Muscle layer of duodenum (tissue), 2 donors: ENCODE measurements at regions not wholly inside any gene's neighbourhood (a gene's known extent, or its start where the extent isn't known, plus 50 kb on each side); places are given as distances from the start of the nearest gene placed in this dataset.

Experiments used
- H3K27ac ChIP-seq: one replicate; pipeline ENCODE4 v1.7.0; 2013; ENCODE audit warnings: mild to moderate bottlenecking, low read length
- H3K27me3 ChIP-seq: one replicate; pipeline ENCODE4 v1.7.0; 2013; ENCODE audit warnings: low read depth, mild to moderate bottlenecking, control low read depth, low read length
- H3K36me3 ChIP-seq, 2 donors: one replicate each; pipeline ENCODE4 v1.7.0; 2013; ENCODE audit warnings: low read length in 2 of 2, control low read depth in 1 of 2, mild to moderate bottlenecking in 1 of 2; ENCODE audit not compliant: insufficient read depth in 2 of 2, control insufficient read depth in 1 of 2
- H3K4me1 ChIP-seq, 2 donors: one replicate each; pipeline ENCODE4 v1.7.0; 2013; ENCODE audit warnings: low read length in 2 of 2, mild to moderate bottlenecking in 2 of 2, control low read depth in 1 of 2, moderate library complexity in 1 of 2; ENCODE audit not compliant: insufficient read depth in 2 of 2, control insufficient read depth in 1 of 2
- H3K4me3 ChIP-seq, 2 donors: one replicate each; pipeline ENCODE4 v1.7.0; 2013; ENCODE audit warnings: low read length in 2 of 2, low read depth in 1 of 2, mild to moderate bottlenecking in 1 of 2
- H3K9me3 ChIP-seq, 2 donors: one replicate each; pipeline ENCODE4 v1.7.0; 2013; ENCODE audit warnings: low read length in 2 of 2, control low read depth in 1 of 2, mild to moderate bottlenecking in 1 of 2; ENCODE audit not compliant: control insufficient read depth in 1 of 2
- donor health status: healthy.

GRCh38 chr19:29022165-29022564 lies 190.8 kb downstream of the UQCRFS1 start:
- H3K4me1 ChIP-seq: no peaks in the 10 kb centered on the region
- no peaks in the 10 kb centered on the region for H3K36me3 ChIP-seq
- H3K4me3 ChIP-seq: no peak overlapping the region
- H3K27me3 ChIP-seq: no peaks in the 10 kb centered on the region
- no peak overlapping the region for H3K27ac ChIP-seq
- H3K9me3 ChIP-seq: no peaks in the 10 kb centered on the region

- no peaks in the 10 kb centered on the region for H3K36me3 ChIP-seq
- H3K27me3 ChIP-seq: no peaks in the 10 kb centered on the region
- no peaks in the 10 kb centered on the region for H3K4me1 ChIP-seq
- H3K9me3 ChIP-seq: no peaks in the 10 kb centered on the region
- no peak overlapping the region for H3K27ac ChIP-seq
- no peak overlapping the region for H3K4me3 ChIP-seq
These were observed 191.6 kb downstream of the UQCRFS1 start for GRCh38 chr19:29021232-29021916.

- Histone ChIP-seq H3K27me3 (no peaks in the 10 kb centered on the region), H3K9me3 (no peaks in the 10 kb centered on the region), H3K36me3 (no peaks in the 10 kb centered on the region), H3K4me3 (no peak overlapping the region), H3K27ac (no peak overlapping the region), H3K4me1 (no peaks in the 10 kb centered on the region)
These were observed 193.5 kb downstream of the UQCRFS1 start for GRCh38 chr19:29019403-29019802.

- Histone ChIP-seq H3K4me1 (no peaks in the 10 kb centered on the region), H3K4me3 (no peak overlapping the region), H3K9me3 (no peaks in the 10 kb centered on the region), H3K36me3 (no peaks in the 10 kb centered on the region), H3K27me3 (no peaks in the 10 kb centered on the region), H3K27ac (no peak overlapping the region)
These were observed 194.4 kb downstream of the UQCRFS1 start for GRCh38 chr19:29018542-29018941.

- Histone ChIP-seq H3K27me3 (no peaks in the 10 kb centered on the region), H3K4me1 (no peaks in the 10 kb centered on the region), H3K4me3 (no peak overlapping the region), H3K36me3 (no peaks in the 10 kb centered on the region), H3K27ac (no peak overlapping the region), H3K9me3 (no peaks in the 10 kb centered on the region)
These were observed 195.2 kb downstream of the UQCRFS1 start for GRCh38 chr19:29017788-29018187.

- Histone ChIP-seq H3K4me3 (no peak overlapping the region), H3K27ac (no peak overlapping the region), H3K27me3 (no peaks in the 10 kb centered on the region), H3K36me3 (no peaks in the 10 kb centered on the region), H3K9me3 (no peaks in the 10 kb centered on the region), H3K4me1 (no peaks in the 10 kb centered on the region)
These were observed 195.8 kb downstream of the UQCRFS1 start for GRCh38 chr19:29016926-29017760.

- Histone ChIP-seq H3K27me3 (no peaks in the 10 kb centered on the region), H3K4me1 (no peaks in the 10 kb centered on the region), H3K4me3 (no peak overlapping the region), H3K36me3 (no peaks in the 10 kb centered on the region), H3K27ac (no peak overlapping the region), H3K9me3 (no peaks in the 10 kb centered on the region)
These were observed 196.6 kb downstream of the UQCRFS1 start for GRCh38 chr19:29016353-29016752.

- H3K4me3 ChIP-seq: no peak overlapping the region
- no peaks in the 10 kb centered on the region for H3K9me3 ChIP-seq
- no peaks in the 10 kb centered on the region for H3K4me1 ChIP-seq
- H3K27ac ChIP-seq: no peak overlapping the region
- H3K36me3 ChIP-seq: no peaks in the 10 kb centered on the region
- H3K27me3 ChIP-seq: no peaks in the 10 kb centered on the region
These were observed 197.4 kb downstream of the UQCRFS1 start for GRCh38 chr19:29015569-29015968.

GRCh38 chr19:29014857-29015436 lies 198.0 kb downstream of the UQCRFS1 start:
- Histone ChIP-seq H3K27ac (no peak overlapping the region), H3K9me3 (no peaks in the 10 kb centered on the region), H3K4me1 (no peaks in the 10 kb centered on the region), H3K27me3 (no peaks in the 10 kb centered on the region), H3K36me3 (no peaks in the 10 kb centered on the region), H3K4me3 (no peak overlapping the region)

GRCh38 chr19:29013988-29014387 lies 199.0 kb downstream of the UQCRFS1 start:
- no peaks in the 10 kb centered on the region for H3K9me3 ChIP-seq
- no peaks in the 10 kb centered on the region for H3K36me3 ChIP-seq
- H3K4me3 ChIP-seq: no peak overlapping the region
- H3K4me1 ChIP-seq: no peaks in the 10 kb centered on the region
- H3K27ac ChIP-seq: no peak overlapping the region
- no peaks in the 10 kb centered on the region for H3K27me3 ChIP-seq

- Histone ChIP-seq H3K27ac (no peak overlapping the region), H3K36me3 (no peaks in the 10 kb centered on the region), H3K27me3 (no peaks in the 10 kb centered on the region)
These were observed 199.6 kb downstream of the UQCRFS1 start for GRCh38 chr19:29013325-29013724.

More at GRCh38 chr19:29013325-29013724, 199.6 kb downstream of the UQCRFS1 start:
- no peaks in the 10 kb centered on the region for H3K9me3 ChIP-seq
- H3K4me3 ChIP-seq: no peak overlapping the region
- no peaks in the 10 kb centered on the region for H3K4me1 ChIP-seq
